Fibroblast of upper back skin (primary cell): ENCODE measurements at regions not wholly inside any gene's neighbourhood (a gene's known extent, or its start where the extent isn't known, plus 50 kb on each side); places are given as distances from the start of the nearest gene placed in this dataset.

Experiments used
- DNase-seq: peaks from one replicate; pipeline ENCODE4 v3.0.0-alpha.2; 2013

GRCh38 chr12:97097734-97098133 lies 190.7 kb downstream of the NEDD1 start:
- DNase-seq: no peak

DNA sequence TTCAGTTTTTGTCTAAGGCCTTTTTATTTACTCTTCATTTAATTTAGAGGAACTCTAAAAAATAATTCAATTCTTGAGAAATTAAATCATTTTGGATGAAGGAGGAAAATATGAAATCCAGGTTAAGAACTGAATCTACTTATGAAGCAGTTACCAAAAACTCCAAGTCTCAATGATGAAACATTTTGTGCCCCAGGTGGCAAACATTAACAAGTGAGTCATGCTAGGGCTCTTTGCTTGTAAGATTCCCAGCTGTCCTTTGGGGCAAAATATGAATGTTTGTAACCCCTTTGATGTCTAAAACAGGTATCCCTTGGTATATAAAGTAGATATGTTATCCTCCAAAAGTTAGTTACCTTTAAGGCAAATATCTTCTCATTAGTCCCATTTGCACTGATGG lies 202.4 kb downstream of the NEDD1 start:
- no peak for DNase-seq

- no peak for DNase-seq
Observed at GRCh38 chr12:97112136-97112535, 205.1 kb downstream of the NEDD1 start.

- no peak for DNase-seq
Observed at GRCh38 chr12:97118796-97119375, 211.8 kb downstream of the NEDD1 start.

DNA sequence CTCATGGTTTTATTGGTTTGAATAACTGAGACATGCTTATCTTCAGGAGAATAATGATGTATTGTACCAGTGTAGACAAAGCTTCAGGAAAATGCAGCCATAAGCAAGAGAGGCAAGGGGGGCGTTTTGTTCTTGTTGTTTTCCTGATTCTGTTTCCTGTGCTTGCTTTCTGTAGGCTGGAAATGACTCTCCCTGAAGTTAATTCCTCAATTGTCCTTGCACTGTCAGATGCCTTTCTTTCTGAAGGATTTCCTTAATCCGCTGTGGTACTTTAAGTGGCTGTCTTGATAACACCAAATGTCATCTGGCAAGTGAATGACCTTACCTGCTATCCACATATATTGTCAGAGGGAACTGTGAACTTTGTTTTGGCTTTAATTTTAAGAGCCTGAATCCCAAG lies 220.0 kb downstream of the NEDD1 start:
- DNase-seq: no peak

- DNase-seq: no peak
Observed at GRCh38 chr12:97131220-97131981, 224.3 kb downstream of the NEDD1 start.

DNA sequence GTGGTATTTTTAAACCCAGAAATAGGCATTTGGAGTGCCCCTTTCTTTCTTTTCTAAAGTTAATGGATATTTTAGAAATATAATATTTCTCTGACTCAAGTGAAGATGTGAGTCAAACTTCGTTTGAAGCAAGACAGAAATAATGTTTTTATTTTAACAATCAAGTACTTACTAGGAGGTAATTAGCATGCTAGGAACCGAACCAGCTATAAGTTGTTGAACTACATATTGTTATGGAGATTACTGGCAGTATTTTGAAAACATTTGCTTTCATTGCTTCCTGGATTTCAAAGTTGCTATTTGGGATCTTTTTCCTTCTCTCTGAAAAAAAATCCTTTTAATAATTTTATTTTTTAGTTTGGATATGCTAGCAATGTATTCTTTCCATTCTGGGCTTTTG lies 225.2 kb downstream of the NEDD1 start:
- DNase-seq: no peak

DNA sequence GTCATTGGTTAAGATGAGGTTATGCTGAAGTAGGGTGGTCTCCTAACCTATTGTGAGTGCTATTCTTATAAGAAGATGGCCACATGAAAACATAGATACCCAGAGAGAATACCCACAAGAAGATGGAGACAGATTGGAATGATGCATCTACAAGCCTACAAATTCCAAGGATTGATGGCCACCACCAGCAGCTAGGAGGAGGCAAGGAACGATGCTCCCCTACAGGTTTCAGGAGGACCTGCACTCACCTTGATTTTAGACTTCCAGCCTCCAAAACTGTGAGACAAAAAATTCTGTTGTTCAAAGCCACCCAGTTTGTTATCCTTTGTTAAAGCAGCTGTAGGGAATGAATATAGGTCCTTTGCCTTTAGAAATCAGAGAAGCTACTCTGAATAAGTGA lies 227.4 kb downstream of the NEDD1 start:
- DNase-seq: no peak

DNA sequence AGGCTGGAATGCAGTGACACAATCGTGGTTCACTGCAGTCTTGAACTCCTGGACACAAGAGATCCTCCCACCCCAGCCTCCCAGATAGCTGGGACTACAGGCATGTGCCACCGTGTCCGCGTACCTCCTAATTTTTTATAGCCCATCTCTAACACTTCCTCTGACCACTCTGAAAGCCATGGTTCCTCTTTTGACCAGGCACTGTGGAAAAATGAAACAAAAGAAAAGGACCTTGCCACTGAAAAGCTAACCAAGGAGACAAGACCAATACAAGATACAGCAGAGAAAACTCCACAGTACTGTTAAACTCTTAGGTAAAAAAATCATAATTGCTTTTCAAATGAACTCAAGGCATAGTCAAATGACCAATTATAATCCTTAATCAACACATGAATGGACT lies 233.3 kb downstream of the NEDD1 start:
- DNase-seq: no peak

DNA sequence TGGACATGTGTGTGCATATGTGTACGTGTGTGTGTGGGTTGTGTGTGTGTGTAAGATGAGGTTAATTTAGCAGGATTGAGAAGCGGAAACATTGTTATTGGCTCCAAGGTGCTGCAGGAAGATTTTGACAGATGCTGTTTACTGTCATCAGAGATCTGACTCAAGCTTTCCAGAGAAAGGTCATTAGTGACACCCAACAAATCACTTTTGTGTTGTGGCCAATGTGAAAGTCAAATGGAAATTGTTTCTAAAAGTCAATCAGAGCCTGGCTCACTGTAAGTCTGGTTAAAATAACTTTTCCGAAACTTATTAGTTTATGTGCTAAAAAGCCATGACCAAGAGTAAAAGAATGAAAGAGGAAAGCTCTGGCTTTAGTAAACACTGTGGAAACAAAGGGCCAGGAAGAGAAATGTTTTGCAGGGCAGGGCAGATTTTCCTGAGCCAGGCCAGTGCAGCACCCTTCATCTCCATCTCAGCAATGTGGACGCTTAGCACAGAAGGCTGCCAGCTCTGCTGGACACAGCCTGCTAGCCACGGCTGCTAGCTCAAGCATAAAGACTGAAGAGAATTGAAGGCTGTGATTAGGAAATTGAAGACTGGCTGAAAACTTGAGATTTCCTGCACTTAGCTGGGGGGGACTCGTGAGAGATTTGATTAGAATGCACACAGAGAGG lies 235.8 kb downstream of the NEDD1 start:
- DNase-seq: no peak

GRCh38 chr12:97148941-97149559 lies 242.0 kb downstream of the NEDD1 start:
- DNase-seq: peak; percentile 7

DNA sequence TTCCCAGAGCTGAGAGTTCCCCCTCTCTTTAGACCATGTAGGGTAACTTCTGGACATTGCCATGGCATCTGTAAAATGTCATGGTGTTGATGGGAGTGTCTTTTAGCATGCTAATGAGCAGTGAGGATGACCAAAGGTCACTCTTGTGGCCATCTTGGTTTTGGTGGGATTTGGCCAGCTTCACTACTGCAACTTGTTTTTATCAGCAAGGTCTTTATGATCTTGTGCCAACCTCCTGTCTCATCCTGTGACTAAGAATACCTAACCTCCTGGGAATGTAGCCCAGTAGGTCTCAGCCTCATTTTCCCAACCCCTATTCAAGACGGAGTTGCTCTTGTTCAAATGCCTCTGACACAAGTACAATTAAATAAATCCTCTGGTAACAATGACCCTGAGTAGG lies 244.4 kb downstream of the NEDD1 start:
- DNase-seq: no peak

- no peak for DNase-seq
Observed at GRCh38 chr12:97159377-97159776, 252.3 kb downstream of the NEDD1 start.

- DNase-seq: no peak
Observed at GRCh38 chr12:97160277-97160676, 253.2 kb downstream of the NEDD1 start.

DNA sequence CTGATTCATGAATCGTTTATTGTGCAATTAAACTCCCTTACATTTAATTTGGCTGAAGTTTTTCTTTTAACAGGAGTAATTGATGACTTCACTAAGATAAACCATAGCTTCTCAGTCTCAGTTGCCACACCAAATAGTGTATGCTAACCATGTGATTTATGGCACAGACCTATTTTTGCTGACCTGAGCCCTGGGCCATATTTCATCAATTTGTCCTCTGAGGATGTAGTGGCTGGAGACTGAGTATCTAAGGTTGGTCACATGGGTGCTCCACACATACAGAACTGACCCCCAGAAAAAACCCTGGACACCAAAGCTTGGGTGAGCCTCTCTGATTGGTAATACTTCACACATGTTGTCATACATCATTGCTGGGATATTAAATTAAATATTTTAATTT lies 255.1 kb downstream of the NEDD1 start:
- DNase-seq: no peak

DNA sequence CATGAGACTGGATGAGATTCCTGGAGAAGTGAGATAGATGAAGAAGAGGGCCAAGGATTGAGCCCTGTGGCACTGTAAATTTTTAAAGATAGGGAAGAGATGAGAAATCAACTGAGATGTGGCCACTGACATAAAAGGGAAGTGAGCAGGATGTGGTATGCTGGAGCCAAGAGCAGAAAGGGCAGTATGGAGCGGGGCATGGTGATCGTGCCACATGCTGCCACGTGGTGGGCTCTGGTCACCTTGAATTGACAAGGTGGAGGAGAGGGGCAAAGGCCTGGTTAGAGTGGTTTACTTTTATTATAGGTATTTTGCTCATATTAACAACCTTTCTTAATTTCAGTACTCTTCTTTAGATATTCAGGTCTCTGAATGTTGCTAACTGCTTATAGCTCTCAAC lies 257.9 kb downstream of the NEDD1 start:
- no peak for DNase-seq

- no peak for DNase-seq
Observed at GRCh38 chr12:97167598-97167997, 260.5 kb downstream of the NEDD1 start.

DNA sequence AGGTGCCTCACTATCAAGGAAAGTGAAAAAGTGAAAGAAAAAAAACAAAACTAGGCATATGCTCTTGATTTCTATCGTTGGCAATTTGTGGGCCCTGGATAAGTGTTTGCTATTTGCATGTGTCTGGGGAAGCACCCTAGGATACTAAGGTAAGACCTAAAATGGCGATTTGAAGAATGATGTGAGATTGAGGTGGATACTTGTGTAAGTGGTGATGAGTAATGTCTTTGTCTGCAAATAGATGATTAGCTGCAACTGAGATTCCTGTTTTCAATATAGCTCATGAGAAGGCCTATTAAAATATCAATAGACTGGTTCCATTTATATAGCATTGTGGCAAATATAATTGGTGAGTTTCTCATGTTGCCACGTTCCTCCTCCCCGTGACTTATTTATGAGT lies 261.7 kb downstream of the NEDD1 start:
- no peak for DNase-seq

DNA sequence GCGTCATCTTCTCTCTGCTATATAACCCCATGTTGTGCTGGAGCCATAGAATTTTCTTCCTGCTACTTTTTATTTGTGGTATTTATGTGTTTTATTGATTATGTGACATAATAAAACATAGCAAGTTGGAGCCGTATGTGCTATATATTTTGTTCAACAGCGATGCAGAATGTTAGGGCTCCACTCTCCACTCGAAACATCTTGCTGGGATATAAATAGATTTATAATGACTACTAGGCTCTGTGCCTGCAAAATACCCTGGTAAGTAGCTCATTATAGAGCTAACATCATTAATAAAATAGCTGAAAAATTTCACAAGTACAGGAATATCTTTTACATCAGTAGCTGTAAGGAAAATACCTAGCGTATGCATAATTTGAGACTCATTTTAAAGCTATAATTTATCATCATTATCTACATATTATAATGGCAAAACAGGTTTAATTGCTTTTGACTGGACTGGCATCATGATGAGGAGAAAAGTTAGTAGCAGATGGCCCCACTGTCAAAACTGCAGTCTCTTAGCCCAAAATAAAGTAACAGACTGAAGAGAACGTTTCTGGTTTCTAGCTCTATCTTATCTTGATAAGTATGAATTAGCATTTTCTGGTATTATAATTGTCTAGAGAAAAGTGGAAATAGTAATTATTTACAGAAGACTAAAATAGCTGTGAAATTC lies 263.0 kb downstream of the NEDD1 start:
- DNase-seq: no peak

- no peak for DNase-seq
Observed at GRCh38 chr12:97173688-97174410, 266.8 kb downstream of the NEDD1 start.

DNA sequence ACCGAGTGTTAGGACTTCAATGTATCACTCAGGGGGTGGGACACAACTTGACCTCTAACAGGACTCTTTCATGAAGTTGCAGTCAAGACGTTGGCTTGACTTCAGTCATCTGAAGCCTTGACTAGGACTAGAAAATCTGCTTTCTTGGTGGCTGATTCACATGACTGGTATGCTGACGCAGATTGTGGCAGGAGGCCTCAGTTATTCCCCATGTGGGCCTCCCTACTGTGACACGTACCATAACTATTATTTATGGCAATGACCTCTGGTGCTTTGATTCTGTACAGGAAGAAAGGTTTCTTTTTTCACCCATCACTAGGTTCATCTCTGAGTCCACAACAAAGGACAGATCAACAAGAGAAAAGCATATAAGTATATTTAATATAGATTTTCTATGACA lies 270.4 kb downstream of the NEDD1 start:
- no peak for DNase-seq

- no peak for DNase-seq
Observed at GRCh38 chr12:97181571-97182265, 274.7 kb downstream of the NEDD1 start.
